Islet precursor cell (in vitro differentiated cells): ENCODE measurements at regions not wholly inside any gene's neighbourhood (a gene's known extent, or its start where the extent isn't known, plus 50 kb on each side); places are given as distances from the start of the nearest gene placed in this dataset.
"Not testable (repeated sequence)": the region's sequence is repeated elsewhere in the genome, so short reads cannot be mapped to it uniquely, and the experiment has no call there.

Experiments used
- DNase-seq: peaks from one replicate; pipeline ENCODE4 v3.0.0-alpha.2; 2018

- no peak for DNase-seq
These were observed 687.8 kb downstream of the FAM181B start for GRCh38 chr11:82045748-82046457.

- no peak for DNase-seq
These were observed 690.3 kb downstream of the FAM181B start for GRCh38 chr11:82043316-82043715.

DNA sequence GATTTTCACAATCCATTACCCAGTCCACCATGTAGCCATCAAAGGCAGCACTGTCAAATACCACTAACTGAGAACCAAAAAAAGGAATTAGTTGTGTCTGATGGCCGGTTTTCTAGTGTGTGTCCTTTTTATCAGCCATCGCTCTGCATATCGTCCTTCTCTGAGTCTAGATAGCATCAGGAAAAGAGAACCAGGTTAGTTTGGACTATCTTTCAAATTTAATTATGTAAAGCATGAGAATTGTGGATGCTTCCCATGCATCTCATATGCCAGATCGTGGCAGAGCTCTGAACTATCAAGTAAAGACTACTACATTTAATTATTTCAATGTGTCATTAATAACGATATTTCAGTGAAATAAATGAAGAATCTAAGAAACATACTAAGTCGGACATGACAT, 691.9 kb downstream of the FAM181B start:
- no peak for DNase-seq

DNA sequence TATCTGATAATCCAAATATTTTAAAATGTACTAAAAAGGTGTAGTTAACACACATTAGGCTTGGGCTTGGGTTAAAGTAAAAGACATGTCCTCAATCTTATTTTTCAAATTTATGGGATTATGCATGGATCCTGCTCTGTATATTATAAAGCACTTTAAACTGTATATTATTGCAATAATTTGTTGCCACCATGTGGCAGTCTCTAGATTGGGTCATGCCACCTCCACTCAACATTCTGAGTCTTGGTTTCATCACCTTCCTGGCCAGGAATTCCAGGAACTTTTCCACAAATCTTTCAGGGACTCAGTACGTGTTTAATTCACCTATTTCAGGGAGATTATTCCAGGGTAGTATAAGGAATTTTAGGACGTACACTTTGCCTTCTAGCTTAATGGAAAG, 695.5 kb downstream of the FAM181B start:
- DNase-seq: no peak

DNA sequence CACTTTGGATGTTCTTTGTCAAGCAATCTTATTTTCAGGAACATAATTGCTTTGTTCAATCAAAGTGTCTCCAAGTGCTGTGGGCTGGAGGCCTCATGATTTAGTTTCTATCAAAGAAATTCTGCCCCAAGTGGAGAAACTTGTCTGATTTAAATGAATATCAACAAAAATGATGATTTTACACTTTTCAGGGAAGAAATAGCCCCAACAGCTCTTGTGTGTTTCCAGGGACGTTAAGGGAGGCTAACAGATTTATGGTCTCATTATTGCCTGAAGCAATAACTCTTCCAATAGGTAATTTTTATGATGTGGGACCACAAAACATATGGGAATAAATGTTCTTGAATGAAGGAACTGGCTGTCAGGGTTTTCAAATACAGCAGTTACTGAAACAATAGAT, 699.1 kb downstream of the FAM181B start:
- no peak for DNase-seq

GRCh38 chr11:82027335-82027734, 706.3 kb downstream of the FAM181B start:
- not testable (repeated sequence) for DNase-seq

GRCh38 chr11:82024760-82025159, 708.9 kb downstream of the FAM181B start:
- no peak for DNase-seq

DNA sequence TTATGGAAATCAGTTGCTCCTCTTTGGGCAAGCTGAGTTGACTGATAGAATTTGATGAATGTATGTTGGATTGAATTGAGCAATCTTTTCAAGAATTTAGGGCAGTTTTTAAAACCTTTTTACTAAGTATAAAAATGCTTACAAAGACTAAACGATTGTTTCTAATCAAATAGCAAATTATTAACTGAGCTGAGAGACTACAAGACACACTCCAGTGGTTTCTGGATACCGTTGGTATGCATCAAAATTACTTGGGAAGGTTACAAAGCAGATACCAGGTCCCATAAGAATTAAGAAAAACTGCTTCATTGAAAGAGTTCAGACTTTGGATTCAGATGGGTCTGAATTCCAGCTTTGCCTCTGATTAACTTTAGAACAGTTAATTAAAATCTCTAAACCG, 721.4 kb downstream of the FAM181B start:
- DNase-seq: no peak

DNA sequence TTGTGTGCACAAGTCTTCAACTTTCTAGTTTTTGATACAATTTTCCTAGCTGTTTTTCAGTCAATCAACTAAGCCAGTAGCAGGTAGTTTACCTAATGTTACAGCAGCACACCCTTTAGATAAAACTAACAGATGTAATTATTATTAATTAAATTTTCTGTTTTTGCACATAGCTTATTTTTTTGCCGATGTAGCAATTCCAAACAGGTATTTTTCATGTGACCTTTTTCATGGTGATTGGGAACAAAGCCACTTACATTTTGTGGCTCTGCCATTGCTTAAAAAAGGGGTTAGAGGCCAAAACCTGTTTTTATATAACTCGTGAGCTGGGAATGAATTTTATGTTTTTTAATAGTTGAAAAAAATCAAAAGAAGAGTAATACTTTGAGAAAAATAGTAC, 724.5 kb downstream of the FAM181B start:
- no peak for DNase-seq

- no peak for DNase-seq
These were observed 726.1 kb downstream of the FAM181B start for GRCh38 chr11:82007521-82007920.

GRCh38 chr11:82004537-82005213, 729.0 kb downstream of the FAM181B start:
- DNase-seq: no peak

DNA sequence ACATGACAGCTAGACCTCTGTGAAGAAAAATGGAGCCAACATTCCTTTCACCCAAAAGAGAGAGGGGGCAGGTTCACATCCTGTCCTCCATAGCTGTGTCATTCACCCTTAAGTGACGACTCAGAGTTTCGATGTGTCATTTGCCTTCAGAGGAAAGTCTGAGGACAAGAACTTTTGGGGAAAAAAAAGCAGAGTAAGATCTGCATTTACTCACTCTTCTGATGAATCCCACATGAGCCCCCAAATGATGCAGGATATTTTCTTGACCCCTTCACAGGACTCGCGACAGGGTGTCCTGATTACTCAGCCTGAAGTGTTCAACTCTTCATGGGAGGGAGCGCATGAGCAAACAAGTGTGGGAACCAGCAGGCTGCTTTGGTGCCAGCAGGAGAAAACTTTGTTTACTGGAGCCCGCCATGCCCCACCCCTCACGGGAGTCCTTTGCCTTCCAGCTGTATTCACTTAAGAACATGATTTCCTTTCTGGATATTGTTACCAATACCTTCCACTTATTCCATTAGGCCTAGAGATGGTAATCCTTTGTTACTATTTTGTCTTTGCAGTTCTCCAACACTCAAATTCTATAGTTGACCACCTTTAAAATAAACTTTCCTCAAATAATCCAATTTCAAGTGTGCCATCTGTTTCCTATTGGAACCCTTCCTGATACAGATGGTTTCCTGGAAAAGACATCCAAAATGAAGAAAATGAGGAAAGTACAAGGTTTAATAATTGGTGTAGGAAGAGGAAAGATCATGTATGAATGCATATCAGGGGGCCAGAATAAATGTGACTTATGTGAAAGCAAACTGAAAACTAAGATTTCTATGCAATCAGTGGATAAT, 729.8 kb downstream of the FAM181B start:
- DNase-seq: peak; percentile 73

- no peak for DNase-seq
These were observed 730.6 kb downstream of the FAM181B start for GRCh38 chr11:82003024-82003423.

GRCh38 chr11:81995889-81996288, 737.8 kb downstream of the FAM181B start:
- no peak for DNase-seq

DNA sequence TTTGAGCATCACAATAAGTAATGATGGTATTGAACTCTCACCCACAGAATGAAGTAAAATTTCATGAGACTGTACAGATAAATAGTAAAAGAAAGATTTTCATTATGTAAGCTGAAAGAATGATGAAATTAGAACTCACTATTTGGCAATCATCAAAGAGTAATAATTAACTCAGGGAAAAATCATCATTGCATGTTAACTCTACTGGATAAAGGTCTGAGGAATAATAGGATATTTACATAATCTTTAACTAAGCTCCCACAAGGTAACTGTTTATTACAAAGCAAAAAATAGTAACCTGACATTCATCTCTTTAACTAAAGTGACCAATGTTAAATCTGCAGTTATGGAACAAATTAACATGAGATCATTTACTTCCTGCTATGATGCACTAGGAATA, 739.9 kb downstream of the FAM181B start:
- DNase-seq: no peak

DNA sequence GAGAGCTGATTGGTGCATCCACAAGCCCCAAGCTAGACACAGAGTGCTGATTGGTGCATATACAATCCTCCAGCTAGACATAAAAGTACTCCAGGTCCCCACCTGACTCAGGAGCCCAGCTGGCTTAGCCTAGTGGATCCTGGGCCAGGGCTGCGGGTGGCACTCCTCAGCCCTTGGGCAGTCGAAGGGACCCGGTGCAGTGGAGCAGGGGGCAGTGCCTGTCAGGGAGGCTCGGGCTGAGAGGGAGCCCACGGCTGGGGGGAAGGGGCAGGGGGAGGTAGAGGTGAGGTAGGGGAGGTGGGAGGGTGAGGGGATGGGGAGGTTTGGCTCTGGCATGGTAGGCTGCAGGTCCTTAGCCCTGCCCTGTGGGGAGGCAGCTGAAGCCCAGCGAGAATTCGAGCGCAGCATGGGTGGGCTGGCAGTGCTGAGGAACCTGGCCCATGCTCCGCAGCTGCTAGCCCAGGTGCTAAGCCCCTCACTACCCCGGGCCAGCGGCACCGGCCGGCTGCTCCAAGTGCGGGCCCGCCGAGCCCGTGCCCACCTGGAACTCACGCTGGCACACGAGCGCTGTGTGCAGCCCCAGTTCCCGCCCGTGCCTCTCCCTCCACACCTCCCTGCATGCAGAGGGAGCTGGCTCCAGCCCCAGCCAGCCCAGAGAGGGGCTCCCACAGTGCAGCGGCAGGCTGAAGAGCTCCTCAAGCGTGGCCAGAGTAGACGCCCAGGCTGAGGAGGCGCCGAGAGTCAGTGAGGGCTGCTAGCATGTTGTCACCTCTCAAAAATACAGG, 742.8 kb downstream of the FAM181B start:
- DNase-seq: no peak

- DNase-seq: no peak
These were observed 744.6 kb downstream of the FAM181B start for GRCh38 chr11:81989093-81989492.

DNA sequence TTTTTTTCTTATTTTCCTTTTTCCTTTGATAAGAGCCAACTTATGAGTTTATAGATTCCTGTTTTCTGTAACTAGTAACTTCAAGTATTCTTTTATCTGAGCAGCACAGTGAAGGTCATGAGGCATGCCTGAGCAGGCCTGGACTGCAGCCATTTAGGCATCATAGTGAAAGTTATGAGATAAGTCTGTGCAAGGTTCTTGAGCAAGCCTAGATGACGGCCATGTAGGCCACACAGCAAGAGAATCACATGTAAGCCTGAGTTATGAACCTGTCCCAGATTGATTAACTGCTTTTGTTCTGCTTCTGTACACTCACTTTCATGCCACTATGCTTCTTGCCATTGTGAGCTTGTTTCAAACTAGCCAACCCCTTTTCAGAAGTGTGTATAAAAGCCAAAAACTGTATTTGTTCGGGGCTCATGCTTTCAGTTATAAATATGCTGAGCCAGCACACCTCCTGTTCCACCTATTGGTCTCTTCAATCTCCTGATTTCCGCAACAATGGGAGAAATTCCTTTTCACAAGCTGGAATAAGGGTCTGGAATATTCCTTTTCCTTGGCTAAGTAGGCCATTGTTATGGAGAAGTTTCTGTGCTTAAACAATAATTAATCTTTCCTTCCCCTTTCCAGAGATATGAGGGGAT, 745.7 kb downstream of the FAM181B start:
- no peak for DNase-seq

DNA sequence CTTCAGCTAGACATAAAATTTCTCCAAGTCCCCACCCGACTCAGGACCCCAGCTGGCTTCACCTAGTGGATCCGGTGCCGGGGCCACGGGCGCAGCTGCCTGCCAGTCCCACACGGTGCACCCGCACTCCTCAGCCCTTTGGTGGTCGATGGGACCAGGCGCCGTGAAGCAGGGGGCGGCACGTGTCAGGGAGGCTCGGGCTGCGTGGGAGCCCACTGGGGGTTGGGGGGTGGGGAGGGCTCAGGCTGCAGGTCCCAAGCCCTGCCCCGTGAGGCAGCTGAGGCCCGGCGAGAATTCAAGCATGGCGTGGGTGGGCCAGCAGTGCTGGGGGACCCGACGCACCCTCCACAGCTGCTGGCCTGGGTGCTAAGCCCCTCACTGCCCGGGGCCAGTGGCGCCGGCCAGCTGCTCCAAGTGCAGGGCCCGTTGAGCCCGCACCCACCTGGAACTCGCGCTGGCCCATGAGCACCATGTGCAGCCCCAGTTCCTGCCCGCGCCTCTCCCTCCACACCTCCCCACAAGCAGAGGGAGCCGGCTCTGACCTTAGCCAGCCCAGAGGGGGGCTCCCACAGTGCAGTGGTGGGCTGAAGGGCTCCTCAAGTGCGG, 747.0 kb downstream of the FAM181B start:
- DNase-seq: no peak

- no peak for DNase-seq
These were observed 754.2 kb downstream of the FAM181B start for GRCh38 chr11:81979448-81979847.

DNA sequence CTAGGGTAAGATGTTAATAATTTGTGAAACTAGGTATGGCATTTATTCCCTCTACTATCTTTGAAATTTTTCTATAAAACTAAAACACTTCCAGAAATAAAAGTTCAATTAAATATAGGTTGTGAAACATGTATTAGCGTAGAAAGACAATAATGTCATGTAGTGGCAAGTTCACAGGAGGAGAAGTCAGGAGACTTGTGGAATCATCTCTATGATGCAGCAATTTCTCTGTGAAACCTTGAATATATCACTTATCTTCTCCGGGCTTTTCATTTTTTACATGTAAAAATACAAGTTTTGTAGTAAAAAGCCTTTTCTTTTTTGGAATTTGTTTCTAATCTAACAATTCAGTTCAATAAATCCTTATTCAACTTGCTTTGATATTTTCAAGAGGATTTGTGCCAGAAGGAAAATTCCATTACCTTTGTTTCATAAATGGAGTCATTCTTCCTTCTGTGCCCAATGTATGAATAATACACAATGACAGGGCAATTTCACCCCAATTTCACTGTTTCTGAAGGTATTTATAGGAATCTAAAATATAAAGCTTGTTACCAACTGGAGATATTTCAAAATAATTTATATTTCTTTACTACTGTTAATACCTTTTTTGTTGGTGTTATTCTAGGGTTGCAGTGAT, 758.3 kb downstream of the FAM181B start:
- DNase-seq: no peak

DNA sequence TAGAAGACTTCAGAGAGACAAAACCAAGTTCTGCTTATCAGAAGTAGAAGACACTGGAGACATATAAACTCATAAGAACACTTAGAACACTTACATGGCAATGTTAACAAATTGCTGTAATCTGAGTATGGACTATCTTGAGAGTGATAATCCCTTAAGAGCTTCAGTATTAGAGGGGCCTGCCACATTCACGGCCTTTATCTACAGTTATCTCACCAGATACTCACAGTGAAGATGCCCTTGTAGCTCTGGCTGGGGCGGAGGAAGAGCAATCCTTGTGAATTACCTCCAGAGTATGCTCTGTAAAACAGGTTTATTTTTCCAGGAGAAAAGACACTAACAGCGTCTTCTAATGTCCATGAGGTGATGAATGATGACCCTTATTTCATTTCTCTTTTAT, 762.8 kb downstream of the FAM181B start:
- DNase-seq: no peak
